Aorta (tissue), 5 donors: ENCODE measurements at regions not wholly inside any gene's neighbourhood (a gene's known extent, or its start where the extent isn't known, plus 50 kb on each side); places are given as distances from the start of the nearest gene placed in this dataset.

ENCODE experiments used
- ATAC-seq: fragments of 200-7000 bp; cut with Tn5 transposase; one replicate; pipeline ENCODE4 v1.9.1; 2022; ENCODE audit warnings: moderate library complexity; ENCODE audit not compliant: low FRiP score
- DNase-seq, 2 donors: peaks; one replicate each; pipeline ENCODE4 v3.0.0-alpha.2; 2020
- H3K27ac ChIP-seq, 2 donors: one replicate each; pipeline ENCODE4 v1.5.1; 2013; ENCODE audit warnings: low read length in 2 of 2, mild to moderate bottlenecking in 2 of 2, moderate library complexity in 2 of 2, control low read depth in 1 of 2, inconsistent platforms in 1 of 2, low read depth in 1 of 2
- H3K27me3 ChIP-seq, 2 donors: one replicate each; pipeline ENCODE4 v1.6.1; 2013; ENCODE audit warnings: control low read depth in 1 of 2, low read length in 1 of 2, mild to moderate bottlenecking in 1 of 2, moderate library complexity in 1 of 2; ENCODE audit not compliant: insufficient read depth in 2 of 2, control insufficient read depth in 1 of 2
- H3K36me3 ChIP-seq, 2 donors: one replicate each; pipeline ENCODE4 v1.6.1; 2013; ENCODE audit warnings: control low read depth in 1 of 2, low read length in 1 of 2, mild to moderate bottlenecking in 1 of 2; ENCODE audit not compliant: insufficient read depth in 2 of 2, control insufficient read depth in 1 of 2
- H3K4me1 ChIP-seq, 2 donors: one replicate each; pipeline ENCODE4 v1.6.1; 2013; ENCODE audit warnings: low read length in 2 of 2, control low read depth in 1 of 2, mild to moderate bottlenecking in 1 of 2, moderate library complexity in 1 of 2; ENCODE audit not compliant: insufficient read depth in 2 of 2, control insufficient read depth in 1 of 2
- H3K4me3 ChIP-seq, 2 donors: one replicate each; pipeline ENCODE4 v1.5.1; 2013; ENCODE audit warnings: low read length in 2 of 2, control low read depth in 1 of 2, mild to moderate bottlenecking in 1 of 2
- H3K9me3 ChIP-seq: one replicate; pipeline ENCODE4 v1.6.1; 2013; ENCODE audit warnings: mild to moderate bottlenecking, low read length; ENCODE audit not compliant: control insufficient read depth
- WGBS, 2 donors: extraction: QIAGEN DNeasy Blood & Tissue Kit; methylation state at CpG; one replicate each; pipeline ENCODE4 v1.1.7; 2013; 5-methylcytosine and 5-hydroxymethylcytosine counted together
- intact Hi-C, 2 donors: fragments of 100-400 bp; cut with DNase I; formaldehyde crosslinking; loops; one replicate each; pipeline versions ENCODE4 v1.14.2 to v1.15.0; 2022
- donor health status: healthy with polysubstance abuse.
- donor health status: Bipolar disorder and iron deficiency.
- donor health status: DM: no; HTN: no; CAD: no.
- donor health status: DM: no; HTN: no; CAD: no.
- donor health status: DM: yes; HTN: yes; CAD: no.

- Histone ChIP-seq H3K4me1 (no peaks in the 10 kb centered on the region), H3K4me3 (no peak overlapping the region), H3K27ac (no peak overlapping the region), H3K36me3 (no peaks in the 10 kb centered on the region), H3K9me3 (no peaks in the 10 kb centered on the region), H3K27me3 (no peaks in the 10 kb centered on the region)
- DNase-seq (no peak), ATAC-seq (no peak)
- intact Hi-C loops = no loop called here
Measured at GRCh38 chr1:186518395-186518794, 57.5 kb upstream of the PDC start.

GRCh38 chr1:186514367-186514766, 53.5 kb upstream of the PDC start:
- H3K27me3 ChIP-seq = no peaks in the 10 kb centered on the region
- no peak for ATAC-seq
- H3K9me3 ChIP-seq = no peaks in the 10 kb centered on the region
- H3K36me3 ChIP-seq = no peaks in the 10 kb centered on the region
- H3K4me3 ChIP-seq = no peak overlapping the region
- 86% methylated on average over 4 of the region's 4 CpGs for WGBS, 2 donors
- intact Hi-C loops = no loop called here
- DNase-seq = no peak
- H3K27ac ChIP-seq = no peak overlapping the region
- H3K4me1 ChIP-seq = no peaks in the 10 kb centered on the region

GRCh38 chr1:186513526-186513925, 52.6 kb upstream of the PDC start:
- ATAC-seq (no peak), DNase-seq (no peak)
- 75 to 80% methylated on average over 3 of the region's 3 CpGs for WGBS, 2 donors
- no peaks in the 10 kb centered on the region for H3K9me3 ChIP-seq
- intact Hi-C loops = no loop called here
- no peaks in the 10 kb centered on the region for H3K36me3 ChIP-seq
- H3K27ac ChIP-seq = no peak overlapping the region
- H3K4me3 ChIP-seq = no peak overlapping the region
- H3K27me3 ChIP-seq = no peaks in the 10 kb centered on the region
- no peaks in the 10 kb centered on the region for H3K4me1 ChIP-seq

GRCh38 chr1:186512698-186513457, 52.0 kb upstream of the PDC start:
- no peaks in the 10 kb centered on the region for H3K27me3 ChIP-seq
- no peak overlapping the region for H3K27ac ChIP-seq
- no peak overlapping the region for H3K4me3 ChIP-seq
- ATAC-seq (no peak), DNase-seq (no peak)
- intact Hi-C loops = no loop called here
- H3K9me3 ChIP-seq = no peaks in the 10 kb centered on the region
- H3K4me1 ChIP-seq = no peaks in the 10 kb centered on the region
- WGBS, 2 donors = 93 to 95% methylated on average over 3 of the region's 3 CpGs
- no peaks in the 10 kb centered on the region for H3K36me3 ChIP-seq

GRCh38 chr1:186511761-186512637, 51.1 kb upstream of the PDC start:
- 75 to 81% methylated on average over 14 of the region's 14 CpGs for WGBS, 2 donors
- ATAC-seq (no peak), DNase-seq (peak in 1 of 2 donors; percentile 39)
- Histone ChIP-seq H3K36me3 (no peaks in the 10 kb centered on the region), H3K9me3 (no peaks in the 10 kb centered on the region), H3K27ac (no peak overlapping the region), H3K4me1 (no peaks in the 10 kb centered on the region), H3K27me3 (no peaks in the 10 kb centered on the region), H3K4me3 (no peak overlapping the region)
- intact Hi-C loops = no loop called here
